ENCODE measurements at regions not wholly inside any gene's neighbourhood (a gene's known extent, or its start where the extent isn't known, plus 50 kb on each side); places are given as distances from the start of the nearest gene placed in this dataset.

DNA sequence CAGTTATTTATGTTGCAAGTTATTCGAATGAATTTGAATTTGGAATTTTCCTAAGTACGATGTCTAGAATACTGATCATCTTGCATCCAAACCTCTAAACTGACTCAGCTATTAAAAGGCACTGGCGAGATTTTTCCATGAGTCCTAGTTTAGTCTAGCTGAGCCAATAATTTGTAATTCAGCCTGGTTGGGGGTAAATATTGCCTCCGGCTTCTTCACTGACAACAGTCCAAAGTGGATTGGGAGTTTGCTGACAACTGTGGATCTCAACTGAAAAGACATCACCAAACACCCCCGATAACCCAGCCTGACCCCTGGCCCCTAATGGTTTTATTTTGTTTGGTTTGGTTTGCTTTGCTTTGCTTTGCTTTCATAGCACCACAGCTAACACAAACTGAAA, 189.8 kb upstream of the DAPK1 start:
- no peak for DNase-seq
- no peaks in the 10 kb centered on the region for H3K27me3 ChIP-seq (ENCODE audit: insufficient read depth in 3 of 3, low read length in 2 of 3)
- peaks cover 1% of the 10 kb centered on the region for H3K9me3 ChIP-seq
- H3K4me3 ChIP-seq: no peak overlapping the region
- no peak overlapping the region for H3K27ac ChIP-seq
- no peaks in the 10 kb centered on the region for H3K36me3 ChIP-seq (ENCODE audit: insufficient read depth in 1 of 2, low read depth in 1 of 2)
- WGBS, 3 donors: 43 to 63% (median 50%) methylated on average over 5 of the region's 5 CpGs
- TF ChIP-seq, protein P1, sequence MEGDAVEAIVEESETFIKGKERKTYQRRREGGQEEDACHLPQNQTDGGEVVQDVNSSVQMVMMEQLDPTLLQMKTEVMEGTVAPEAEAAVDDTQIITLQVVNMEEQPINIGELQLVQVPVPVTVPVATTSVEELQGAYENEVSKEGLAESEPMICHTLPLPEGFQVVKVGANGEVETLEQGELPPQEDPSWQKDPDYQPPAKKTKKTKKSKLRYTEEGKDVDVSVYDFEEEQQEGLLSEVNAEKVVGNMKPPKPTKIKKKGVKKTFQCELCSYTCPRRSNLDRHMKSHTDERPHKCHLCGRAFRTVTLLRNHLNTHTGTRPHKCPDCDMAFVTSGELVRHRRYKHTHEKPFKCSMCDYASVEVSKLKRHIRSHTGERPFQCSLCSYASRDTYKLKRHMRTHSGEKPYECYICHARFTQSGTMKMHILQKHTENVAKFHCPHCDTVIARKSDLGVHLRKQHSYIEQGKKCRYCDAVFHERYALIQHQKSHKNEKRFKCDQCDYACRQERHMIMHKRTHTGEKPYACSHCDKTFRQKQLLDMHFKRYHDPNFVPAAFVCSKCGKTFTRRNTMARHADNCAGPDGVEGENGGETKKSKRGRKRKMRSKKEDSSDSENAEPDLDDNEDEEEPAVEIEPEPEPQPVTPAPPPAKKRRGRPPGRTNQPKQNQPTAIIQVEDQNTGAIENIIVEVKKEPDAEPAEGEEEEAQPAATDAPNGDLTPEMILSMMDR (IDR thresholded peaks at IDR 0.05): no peak
- no peak for ATAC-seq
- intact Hi-C loops (cut with DNase I): no loop called here
- H3K4me1 ChIP-seq: no peaks in the 10 kb centered on the region

DNA sequence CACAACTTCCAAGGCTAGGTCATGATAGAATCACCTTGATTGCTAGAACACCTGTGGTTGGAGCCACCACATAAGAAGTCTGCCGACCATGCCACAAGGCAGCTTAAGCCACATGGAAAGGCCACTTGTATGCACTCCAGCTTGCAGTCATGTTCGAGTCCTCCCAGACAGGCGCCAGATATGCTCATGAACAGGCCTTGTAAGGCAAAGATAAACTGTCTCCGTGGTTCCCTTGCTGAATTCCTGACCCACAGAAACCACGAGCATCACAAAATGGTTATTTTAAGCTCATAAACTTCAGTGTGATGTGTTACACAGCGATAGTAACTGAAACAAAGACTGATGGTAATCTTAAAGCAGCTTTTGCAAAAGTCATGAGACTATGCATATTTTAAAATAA, 188.4 kb upstream of the DAPK1 start:
- no peak overlapping the region for H3K27ac ChIP-seq
- H3K4me1 ChIP-seq: no peaks in the 10 kb centered on the region
- no peaks in the 10 kb centered on the region for H3K27me3 ChIP-seq (ENCODE audit: insufficient read depth in 3 of 3, low read length in 2 of 3)
- WGBS, 3 donors: 69 to 77% (median 71%) methylated on average over 6 of the region's 6 CpGs
- no peak overlapping the region for H3K4me3 ChIP-seq
- peaks cover 4% of the 10 kb centered on the region for H3K9me3 ChIP-seq
- H3K36me3 ChIP-seq (ENCODE audit: insufficient read depth in 1 of 2, low read depth in 1 of 2): no peaks in the 10 kb centered on the region
- ATAC-seq (no peak), DNase-seq (no peak)
- TF ChIP-seq, protein P1 (IDR thresholded peaks at IDR 0.05): no peak
- intact Hi-C loops (cut with DNase I): no loop called here

DNA sequence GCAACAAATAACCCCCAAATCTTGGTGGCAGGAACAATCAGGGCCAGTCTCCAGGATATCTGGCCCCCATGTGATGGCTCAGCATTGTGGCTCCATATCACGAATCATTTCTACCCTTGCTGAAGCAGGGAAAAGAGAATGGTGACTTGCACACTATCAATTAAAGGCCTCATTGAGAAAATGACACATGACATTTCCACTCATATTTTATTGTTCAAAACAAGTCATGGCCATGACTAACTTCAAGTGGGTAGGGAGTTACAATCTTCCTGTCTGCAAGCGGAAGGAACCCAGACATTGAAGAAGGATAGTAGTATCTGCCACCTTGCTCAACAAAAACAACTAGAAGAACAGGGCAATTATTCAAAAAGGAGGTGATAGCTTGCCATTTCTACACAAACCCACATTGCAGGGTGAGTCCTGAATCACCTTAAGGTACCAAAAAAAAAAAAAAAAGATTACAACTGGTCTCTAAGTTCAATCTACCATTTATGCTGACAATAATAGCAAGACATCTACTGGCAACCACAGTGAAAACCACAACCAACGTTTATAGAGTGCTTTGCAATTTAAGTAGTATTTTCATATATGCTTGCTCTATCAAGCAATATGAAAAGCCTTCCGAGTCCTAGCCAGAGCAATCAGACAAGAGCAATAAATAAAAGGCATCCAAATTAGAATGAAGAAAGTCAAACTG, 186.7 kb upstream of the DAPK1 start:
- intact Hi-C loops (cut with DNase I): no loop called here
- no peak overlapping the region for H3K27ac ChIP-seq
- no peaks in the 10 kb centered on the region for H3K36me3 ChIP-seq (ENCODE audit: insufficient read depth in 1 of 2, low read depth in 1 of 2)
- no peaks in the 10 kb centered on the region for H3K27me3 ChIP-seq (ENCODE audit: insufficient read depth in 3 of 3, low read length in 2 of 3)
- no peaks in the 10 kb centered on the region for H3K4me1 ChIP-seq
- WGBS, 3 donors: 89 to 91% (median 90%) methylated on average over 4 of the region's 4 CpGs
- TF ChIP-seq, protein P1 (IDR thresholded peaks at IDR 0.05): no peak
- H3K4me3 ChIP-seq: no peak overlapping the region
- ATAC-seq (no peak), DNase-seq (no peak)
- H3K9me3 ChIP-seq: peaks cover 4% of the 10 kb centered on the region

DNA sequence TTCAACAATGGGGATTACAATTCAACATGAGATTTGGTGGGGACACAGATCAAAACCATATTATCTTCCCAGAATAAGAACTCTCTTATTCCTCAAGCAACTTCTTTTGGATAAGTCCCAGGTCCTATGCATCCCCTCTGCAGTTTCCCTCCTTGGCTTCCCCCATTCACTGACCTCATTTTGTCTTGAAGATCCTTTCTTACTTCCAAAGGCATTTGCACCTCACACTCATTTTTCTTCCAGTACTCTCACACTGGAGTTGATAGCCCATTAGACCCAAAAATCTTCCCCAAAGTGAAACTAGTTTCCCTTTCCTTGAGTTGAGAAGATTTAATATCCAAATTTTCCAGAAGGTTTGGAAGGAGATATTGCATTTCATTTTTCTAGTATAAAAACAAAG, 178.0 kb upstream of the DAPK1 start:
- TF ChIP-seq, protein P1 (IDR thresholded peaks at IDR 0.05): no peak
- ATAC-seq (no peak), DNase-seq (no peak)
- intact Hi-C loops (cut with DNase I): loop anchor here (5.0 to 10.0 kb wide), 5 partner anchors 205 to 907 kb away; partner anchors contain the start of gene GAS1 (in 2 of the 2)
- H3K27me3 ChIP-seq (ENCODE audit: insufficient read depth in 3 of 3, low read length in 2 of 3): no peaks in the 10 kb centered on the region
- H3K9me3 ChIP-seq: no peaks in the 10 kb centered on the region
- no peaks in the 10 kb centered on the region for H3K4me1 ChIP-seq
- H3K36me3 ChIP-seq (ENCODE audit: insufficient read depth in 1 of 2, low read depth in 1 of 2): no peaks in the 10 kb centered on the region
- H3K27ac ChIP-seq: no peak overlapping the region
- no peak overlapping the region for H3K4me3 ChIP-seq

All from psoas muscle (tissue), 7 donors.